Mammary epithelial cell (primary cell): ENCODE measurements at regions not wholly inside any gene's neighbourhood (a gene's known extent, or its start where the extent isn't known, plus 50 kb on each side); places are given as distances from the start of the nearest gene placed in this dataset.

Experiments
- EZH2 ChIP-seq: IDR thresholded peaks from 2 replicates; pipeline ENCODE4 v1.6.1; 2012; ENCODE audit warnings: low read length, inconsistent platforms, borderline replicate concordance
- TF ChIP-seq, protein P1 (sequence below), 2 donors: IDR thresholded peaks in 1 of 2; conservative IDR thresholded peaks in 1 of 2; 2 replicates each; pipeline ENCODE4 v1.5.1; 2011 to 2012; ENCODE audit warnings: inconsistent platforms in 2 of 2, low read length in 2 of 2, mild to moderate bottlenecking in 2 of 2, control low read depth in 1 of 2, low read depth in 1 of 2; ENCODE audit not compliant: insufficient read depth in 1 of 2; ENCODE audit errors: extremely low read depth in 1 of 2

GRCh38 chr7:46968003-46968402 is 613.9 kb downstream of the TNS3 start:
- TF ChIP-seq, protein P1, sequence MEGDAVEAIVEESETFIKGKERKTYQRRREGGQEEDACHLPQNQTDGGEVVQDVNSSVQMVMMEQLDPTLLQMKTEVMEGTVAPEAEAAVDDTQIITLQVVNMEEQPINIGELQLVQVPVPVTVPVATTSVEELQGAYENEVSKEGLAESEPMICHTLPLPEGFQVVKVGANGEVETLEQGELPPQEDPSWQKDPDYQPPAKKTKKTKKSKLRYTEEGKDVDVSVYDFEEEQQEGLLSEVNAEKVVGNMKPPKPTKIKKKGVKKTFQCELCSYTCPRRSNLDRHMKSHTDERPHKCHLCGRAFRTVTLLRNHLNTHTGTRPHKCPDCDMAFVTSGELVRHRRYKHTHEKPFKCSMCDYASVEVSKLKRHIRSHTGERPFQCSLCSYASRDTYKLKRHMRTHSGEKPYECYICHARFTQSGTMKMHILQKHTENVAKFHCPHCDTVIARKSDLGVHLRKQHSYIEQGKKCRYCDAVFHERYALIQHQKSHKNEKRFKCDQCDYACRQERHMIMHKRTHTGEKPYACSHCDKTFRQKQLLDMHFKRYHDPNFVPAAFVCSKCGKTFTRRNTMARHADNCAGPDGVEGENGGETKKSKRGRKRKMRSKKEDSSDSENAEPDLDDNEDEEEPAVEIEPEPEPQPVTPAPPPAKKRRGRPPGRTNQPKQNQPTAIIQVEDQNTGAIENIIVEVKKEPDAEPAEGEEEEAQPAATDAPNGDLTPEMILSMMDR (conservative IDR thresholded peaks at IDR 0.05 in 1 of 2, IDR thresholded peaks at IDR 0.05 in 1 of 2; ENCODE audit: extremely low read depth in 1 of 2, insufficient read depth in 1 of 2, low read depth in 1 of 2, low read length in 2 of 2) = no peak
- no peak for TF ChIP-seq EZH2
